Spleen (tissue), 11 donors: ENCODE measurements at regions not wholly inside any gene's neighbourhood (a gene's known extent, or its start where the extent isn't known, plus 50 kb on each side); places are given as distances from the start of the nearest gene placed in this dataset.

Experiments
- DNase-seq: peaks from one replicate; pipeline ENCODE4 v3.0.0-alpha.2; 2020
- H3K27ac ChIP-seq, 8 donors: fragments of 200-600 bp; sonication (generic) in 7 of 8; 1 replicate in 4 of 8; 2 replicates in 4 of 8; pipeline versions ENCODE4 v1.5.0 to v1.8.0; 2016 to 2021; ENCODE audit warnings: inconsistent platforms in 4 of 8, mild to moderate bottlenecking in 4 of 8, moderate library complexity in 1 of 8
- H3K27me3 ChIP-seq, 7 donors: fragments of 200-600 bp; sonication (generic) in 6 of 7; replicated peaks in 1 of 7; 1 replicate in 4 of 7; 2 replicates in 3 of 7; pipeline versions ENCODE4 v1.5.0 to v1.8.0; 2016 to 2021; ENCODE audit warnings: inconsistent platforms in 3 of 7, mild to moderate bottlenecking in 1 of 7
- H3K36me3 ChIP-seq, 6 donors: fragments of 200-600 bp; sonication (generic) in 5 of 6; 1 replicate in 4 of 6; 2 replicates in 2 of 6; pipeline versions ENCODE4 v1.5.0 to v1.8.0; 2016 to 2021; ENCODE audit warnings: inconsistent platforms in 2 of 6
- H3K4me1 ChIP-seq, 6 donors: fragments of 200-600 bp; sonication (generic) in 5 of 6; 1 replicate in 3 of 6; 2 replicates in 3 of 6; pipeline versions ENCODE4 v1.5.0 to v1.8.0; 2016 to 2021; ENCODE audit warnings: inconsistent platforms in 3 of 6
- H3K4me3 ChIP-seq, 8 donors: fragments of 200-600 bp; sonication (generic) in 7 of 8; 1 replicate in 4 of 8; 2 replicates in 4 of 8; pipeline versions ENCODE4 v1.5.0 to v1.8.0; 2016 to 2021; ENCODE audit warnings: inconsistent platforms in 4 of 8, mild to moderate bottlenecking in 4 of 8, moderate library complexity in 2 of 8
- H3K9me3 ChIP-seq, 8 donors: fragments of 200-600 bp; sonication (generic) in 7 of 8; 1 replicate in 4 of 8; 2 replicates in 4 of 8; pipeline versions ENCODE4 v1.5.0 to v1.8.0; 2016 to 2021; ENCODE audit warnings: inconsistent platforms in 4 of 8
- CTCF ChIP-seq, 11 experiments: fragments of 200-600 bp in 7 of 11; fragments of 450-650 bp in 4 of 11; sonication (generic) in 4 of 11; IDR thresholded peaks in 8 of 11; conservative IDR thresholded peaks in 3 of 11; 1 replicate in 7 of 11; 2 replicates in 4 of 11; pipeline versions ENCODE4 v1.4.0 to v1.8.0; 2016 to 2021; ENCODE audit warnings: antibody characterized with exemption in 11 of 11, inconsistent platforms in 4 of 11, mild to moderate bottlenecking in 1 of 11
- POLR2A ChIP-seq, 3 donors: fragments of 450-650 bp; IDR thresholded peaks; one replicate each; pipeline ENCODE4 v1.5.1; 2017; ENCODE audit warnings: antibody characterized with exemption in 3 of 3, mild to moderate bottlenecking in 1 of 3
- POLR2AphosphoS5 ChIP-seq, 3 donors: sonication (generic); formaldehyde crosslinking; IDR thresholded peaks; one replicate each; pipeline ENCODE4 v1.5.1; 2017; ENCODE audit warnings: antibody characterized with exemption in 3 of 3
- WGBS, 5 donors: extraction: QIAGEN DNeasy Blood & Tissue Kit in 3 of 5; methylation state at CpG; one replicate each; pipeline versions ENCODE4 v1.1.5 to v1.1.7; 2013 to 2018; 5-methylcytosine and 5-hydroxymethylcytosine counted together
- intact Hi-C: fragments of 100-400 bp; cut with DNase I; formaldehyde crosslinking; loops from one replicate; pipeline ENCODE4 v1.15.0; 2023; ENCODE audit warnings: low total_unique reads
- donor health status: healthy with polysubstance abuse.
- donor health status: DM: no; HTN: no; CAD: no; lungs with moderate emphysema.
- donor health status: DM: no; HTN: no; CAD: no.
- donor health status: Bipolar disorder and iron deficiency.
- donor health status: healthy.
- donor health status: DM: no; HTN: no; CAD: no.
- donor health status: DM: yes; HTN: yes; CAD: no.

- peak; percentile 66 for DNase-seq
- peaks cover 0 to 25% (median 13%) of the 10 kb centered on the region in 8 donors for H3K9me3 ChIP-seq
- no peaks in the 10 kb centered on the region for H3K36me3 ChIP-seq
- no peaks in the 10 kb centered on the region for H3K4me1 ChIP-seq
- H3K27me3 ChIP-seq = no peaks in the 10 kb centered on the region
- intact Hi-C loops = no loop called here
- no peak overlapping the region for H3K27ac ChIP-seq
- TF ChIP-seq POLR2AphosphoS5 (IDR thresholded peaks at IDR 0.05) (no peak), CTCF (IDR thresholded peaks at IDR 0.05 in 8 of 11, conservative IDR thresholded peaks at IDR 0.05 in 3 of 11) (no peak), POLR2A (IDR thresholded peaks at IDR 0.05) (no peak)
- no peak overlapping the region for H3K4me3 ChIP-seq
- WGBS, 5 donors = 82 to 96% (median 87%) methylated on average over 4 to 5 of the region's 5 CpGs
These were observed 496.9 kb upstream of the LINC00305 start for GRCh38 chr18:64645753-64646152.

GRCh38 chr18:64639536-64639935 is 490.6 kb upstream of the LINC00305 start:
- H3K4me1 ChIP-seq = no peaks in the 10 kb centered on the region
- intact Hi-C loops = no loop called here
- no peaks in the 10 kb centered on the region for H3K9me3 ChIP-seq
- no peaks in the 10 kb centered on the region for H3K36me3 ChIP-seq
- no peak for TF ChIP-seq CTCF (IDR thresholded peaks at IDR 0.05 in 8 of 11, conservative IDR thresholded peaks at IDR 0.05 in 3 of 11)
- no peak for TF ChIP-seq POLR2AphosphoS5 (IDR thresholded peaks at IDR 0.05)
- no peak for TF ChIP-seq POLR2A (IDR thresholded peaks at IDR 0.05)
- DNase-seq = no peak
- H3K27me3 ChIP-seq = no peaks in the 10 kb centered on the region
- H3K27ac ChIP-seq = no peak overlapping the region
- H3K4me3 ChIP-seq = no peak overlapping the region
- 79 to 100% (median 89%) methylated on average over 1 of the region's 1 CpG for WGBS, 5 donors

- WGBS, 5 donors = 82 to 97% (median 89%) methylated on average over 3 of the region's 3 CpGs
- intact Hi-C loops = no loop called here
- Histone ChIP-seq H3K4me3 (no peak overlapping the region), H3K9me3 (no peaks in the 10 kb centered on the region), H3K27me3 (no peaks in the 10 kb centered on the region), H3K36me3 (no peaks in the 10 kb centered on the region), H3K27ac (no peak overlapping the region), H3K4me1 (no peaks in the 10 kb centered on the region)
- TF ChIP-seq POLR2A (IDR thresholded peaks at IDR 0.05) = no peak
- no peak for TF ChIP-seq POLR2AphosphoS5 (IDR thresholded peaks at IDR 0.05)
- no peak for TF ChIP-seq CTCF (IDR thresholded peaks at IDR 0.05 in 8 of 11, conservative IDR thresholded peaks at IDR 0.05 in 3 of 11)
- no peak for DNase-seq
These were observed 472.2 kb upstream of the LINC00305 start for GRCh38 chr18:64620971-64621560.

- no peak overlapping the region for H3K27ac ChIP-seq
- no peaks in the 10 kb centered on the region for H3K9me3 ChIP-seq
- no peaks in the 10 kb centered on the region for H3K36me3 ChIP-seq
- no peak for DNase-seq
- 80 to 92% (median 89%) methylated on average over 1 of the region's 1 CpG for WGBS, 5 donors
- H3K27me3 ChIP-seq = no peaks in the 10 kb centered on the region
- TF ChIP-seq CTCF (IDR thresholded peaks at IDR 0.05 in 8 of 11, conservative IDR thresholded peaks at IDR 0.05 in 3 of 11) = no peak
- no peaks in the 10 kb centered on the region for H3K4me1 ChIP-seq
- H3K4me3 ChIP-seq = no peak overlapping the region
- intact Hi-C loops = no loop called here
These were observed 469.5 kb upstream of the LINC00305 start for GRCh38 chr18:64618390-64618789.
